DOHH2 (cell line): ENCODE measurements at regions not wholly inside any gene's neighbourhood (a gene's known extent, or its start where the extent isn't known, plus 50 kb on each side); places are given as distances from the start of the nearest gene placed in this dataset.

Experiments
- EZH2phosphoT487 ChIP-seq: fragments of 200-600 bp; sonication (generic); IDR thresholded peaks from 2 replicates; pipeline ENCODE4 v1.6.1; 2017; ENCODE audit warnings: borderline replicate concordance, mild to moderate bottlenecking, antibody characterized with exemption, low read length, moderate library complexity, mixed read lengths
- TF ChIP-seq, protein P1 (sequence below): fragments of 200-600 bp; sonication (generic); IDR thresholded peaks from one replicate; pipeline ENCODE4 v1.5.1; 2014; ENCODE audit warnings: antibody characterized with exemption, mild to moderate bottlenecking, low read depth, low read length; ENCODE audit not compliant: poor library complexity, severe bottlenecking

DNA sequence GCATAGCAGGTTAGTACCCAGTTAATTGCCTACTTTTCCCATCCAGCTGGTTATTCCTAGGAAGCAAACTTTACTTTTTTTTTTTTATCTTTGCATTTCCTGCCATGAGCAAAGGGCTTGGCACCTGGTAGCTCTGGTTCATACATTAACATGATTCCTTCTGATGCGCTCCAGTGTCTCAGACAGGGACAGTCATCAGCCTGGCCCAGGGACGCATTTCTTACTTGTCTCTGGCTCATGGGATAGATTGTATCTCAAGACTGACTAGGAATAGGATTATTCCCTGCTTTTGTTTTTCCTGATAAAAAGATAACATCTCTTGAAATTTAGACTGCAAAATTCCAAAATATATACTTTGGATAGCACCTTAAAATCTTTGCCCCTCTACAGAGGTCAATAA lies 571.5 kb upstream of the TENM3 start:
- TF ChIP-seq, protein P1, sequence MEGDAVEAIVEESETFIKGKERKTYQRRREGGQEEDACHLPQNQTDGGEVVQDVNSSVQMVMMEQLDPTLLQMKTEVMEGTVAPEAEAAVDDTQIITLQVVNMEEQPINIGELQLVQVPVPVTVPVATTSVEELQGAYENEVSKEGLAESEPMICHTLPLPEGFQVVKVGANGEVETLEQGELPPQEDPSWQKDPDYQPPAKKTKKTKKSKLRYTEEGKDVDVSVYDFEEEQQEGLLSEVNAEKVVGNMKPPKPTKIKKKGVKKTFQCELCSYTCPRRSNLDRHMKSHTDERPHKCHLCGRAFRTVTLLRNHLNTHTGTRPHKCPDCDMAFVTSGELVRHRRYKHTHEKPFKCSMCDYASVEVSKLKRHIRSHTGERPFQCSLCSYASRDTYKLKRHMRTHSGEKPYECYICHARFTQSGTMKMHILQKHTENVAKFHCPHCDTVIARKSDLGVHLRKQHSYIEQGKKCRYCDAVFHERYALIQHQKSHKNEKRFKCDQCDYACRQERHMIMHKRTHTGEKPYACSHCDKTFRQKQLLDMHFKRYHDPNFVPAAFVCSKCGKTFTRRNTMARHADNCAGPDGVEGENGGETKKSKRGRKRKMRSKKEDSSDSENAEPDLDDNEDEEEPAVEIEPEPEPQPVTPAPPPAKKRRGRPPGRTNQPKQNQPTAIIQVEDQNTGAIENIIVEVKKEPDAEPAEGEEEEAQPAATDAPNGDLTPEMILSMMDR: no peak
- TF ChIP-seq EZH2phosphoT487: no peak
